ENCODE measurements at regions not wholly inside any gene's neighbourhood (a gene's known extent, or its start where the extent isn't known, plus 50 kb on each side); places are given as distances from the start of the nearest gene placed in this dataset.
A peak's percentile ranks its signal among the peaks of the same experiment; 100 is the strongest.

GRCh38 chr15:39013262-39013661 is 448.6 kb upstream of the RASGRP1 start:
- TF ChIP-seq, protein P1, sequence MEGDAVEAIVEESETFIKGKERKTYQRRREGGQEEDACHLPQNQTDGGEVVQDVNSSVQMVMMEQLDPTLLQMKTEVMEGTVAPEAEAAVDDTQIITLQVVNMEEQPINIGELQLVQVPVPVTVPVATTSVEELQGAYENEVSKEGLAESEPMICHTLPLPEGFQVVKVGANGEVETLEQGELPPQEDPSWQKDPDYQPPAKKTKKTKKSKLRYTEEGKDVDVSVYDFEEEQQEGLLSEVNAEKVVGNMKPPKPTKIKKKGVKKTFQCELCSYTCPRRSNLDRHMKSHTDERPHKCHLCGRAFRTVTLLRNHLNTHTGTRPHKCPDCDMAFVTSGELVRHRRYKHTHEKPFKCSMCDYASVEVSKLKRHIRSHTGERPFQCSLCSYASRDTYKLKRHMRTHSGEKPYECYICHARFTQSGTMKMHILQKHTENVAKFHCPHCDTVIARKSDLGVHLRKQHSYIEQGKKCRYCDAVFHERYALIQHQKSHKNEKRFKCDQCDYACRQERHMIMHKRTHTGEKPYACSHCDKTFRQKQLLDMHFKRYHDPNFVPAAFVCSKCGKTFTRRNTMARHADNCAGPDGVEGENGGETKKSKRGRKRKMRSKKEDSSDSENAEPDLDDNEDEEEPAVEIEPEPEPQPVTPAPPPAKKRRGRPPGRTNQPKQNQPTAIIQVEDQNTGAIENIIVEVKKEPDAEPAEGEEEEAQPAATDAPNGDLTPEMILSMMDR (conservative IDR thresholded peaks at IDR 0.05; ENCODE audit: control insufficient read depth, insufficient read depth, low read depth, low read length) = no peak
- no peak for DNase-seq (ENCODE audit: low read depth)
- H3K4me3 ChIP-seq (ENCODE audit: control insufficient read depth, low read depth, low read length) = no peak overlapping the region

DNA sequence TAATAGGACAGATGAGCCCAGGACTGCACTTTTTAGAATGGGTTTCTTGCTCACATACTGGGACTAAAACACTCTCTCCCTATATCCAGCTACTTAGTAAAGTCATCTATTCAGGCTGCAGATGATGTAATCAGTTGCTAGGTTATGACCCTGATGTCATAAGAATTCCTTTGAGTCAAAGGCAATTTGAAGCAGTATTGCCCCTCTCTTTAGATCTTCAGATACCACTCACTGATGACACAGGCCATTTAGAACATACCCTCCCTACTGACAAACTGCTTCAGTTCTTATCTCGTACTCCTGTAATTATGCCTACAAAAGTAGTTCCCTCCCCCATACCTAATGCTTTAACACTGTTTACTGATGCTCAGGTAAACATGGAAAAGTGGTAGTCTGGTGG is 450.1 kb upstream of the RASGRP1 start:
- TF ChIP-seq, protein P1 (conservative IDR thresholded peaks at IDR 0.05; ENCODE audit: control insufficient read depth, insufficient read depth, low read depth, low read length) = no peak
- no peak overlapping the region for H3K4me3 ChIP-seq (ENCODE audit: control insufficient read depth, low read depth, low read length)

DNA sequence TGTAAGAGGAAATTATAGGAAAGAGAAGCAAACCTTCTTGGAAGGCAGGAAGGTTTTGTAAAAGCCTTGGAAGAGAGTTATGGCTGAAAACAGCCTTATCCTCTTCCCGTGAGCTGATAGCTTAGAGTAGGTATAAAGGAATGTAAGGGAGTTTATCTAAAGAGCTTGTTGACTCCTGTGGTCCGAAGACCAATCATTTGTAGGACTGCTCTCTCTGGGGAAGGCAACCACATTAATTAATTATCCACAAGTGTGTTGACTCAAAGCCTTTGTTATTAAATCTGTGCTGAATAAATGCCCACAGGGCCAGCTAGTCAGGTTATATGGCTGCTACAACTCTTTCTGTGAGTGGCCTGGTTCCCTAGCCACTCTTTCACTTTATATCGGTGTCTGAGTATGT is 452.1 kb upstream of the RASGRP1 start:
- H3K4me3 ChIP-seq (ENCODE audit: control insufficient read depth, low read depth, low read length) = no peak overlapping the region
- TF ChIP-seq, protein P1 (conservative IDR thresholded peaks at IDR 0.05; ENCODE audit: control insufficient read depth, insufficient read depth, low read depth, low read length) = no peak
- peak; percentile 79 for DNase-seq (ENCODE audit: low read depth)

More for the DNA sequence above, 450.1 kb upstream of the RASGRP1 start:
- DNase-seq (ENCODE audit: low read depth) = no peak

GRCh38 chr15:39018966-39019365 is 454.4 kb upstream of the RASGRP1 start:
- no peak overlapping the region for H3K4me3 ChIP-seq (ENCODE audit: control insufficient read depth, low read depth, low read length)
- TF ChIP-seq, protein P1 (conservative IDR thresholded peaks at IDR 0.05; ENCODE audit: control insufficient read depth, insufficient read depth, low read depth, low read length) = no peak
- DNase-seq (ENCODE audit: low read depth) = no peak

- DNase-seq (ENCODE audit: low read depth) = no peak
- no peak overlapping the region for H3K4me3 ChIP-seq (ENCODE audit: control insufficient read depth, low read depth, low read length)
- TF ChIP-seq, protein P1 (conservative IDR thresholded peaks at IDR 0.05; ENCODE audit: control insufficient read depth, insufficient read depth, low read depth, low read length) = no peak
Measured at GRCh38 chr15:39021341-39021740, 456.7 kb upstream of the RASGRP1 start.

DNA sequence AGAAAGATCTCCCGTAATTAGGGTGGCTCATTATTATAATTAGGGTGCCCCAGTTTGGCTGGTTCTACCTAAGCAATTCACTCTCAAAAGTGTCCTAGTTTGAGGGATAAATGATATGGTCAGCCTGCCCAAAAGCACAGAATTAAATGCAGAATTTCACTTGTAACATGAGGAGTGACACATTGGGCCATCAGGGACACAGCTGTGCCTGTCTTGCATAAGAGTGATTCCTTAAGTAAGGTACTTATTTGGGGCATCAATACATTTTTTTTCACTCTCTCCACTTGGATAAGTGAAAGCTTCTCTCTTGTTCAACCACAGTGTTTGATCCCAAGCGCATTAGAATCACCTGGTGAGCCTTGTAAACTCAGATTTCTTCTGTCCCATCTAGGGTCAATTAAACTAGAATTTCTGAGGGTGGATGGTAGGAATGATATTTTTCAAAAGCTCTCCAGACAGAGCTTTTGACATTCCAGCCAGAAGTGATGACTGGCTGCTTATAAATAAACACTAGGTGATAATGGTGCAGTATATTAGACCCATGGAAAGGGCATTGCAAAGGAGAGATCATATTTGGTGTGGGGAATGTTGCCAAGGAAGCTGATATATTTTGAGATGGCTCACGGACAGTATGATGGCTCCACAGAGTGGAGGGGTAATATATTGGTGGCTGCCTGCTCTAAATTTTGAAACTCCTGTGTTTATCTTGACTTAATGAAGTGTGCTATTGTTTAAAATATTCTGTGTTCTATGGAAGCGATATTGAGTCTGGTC is 458.1 kb upstream of the RASGRP1 start:
- H3K4me3 ChIP-seq (ENCODE audit: control insufficient read depth, low read depth, low read length) = no peak overlapping the region
- no peak for DNase-seq (ENCODE audit: low read depth)
- TF ChIP-seq, protein P1 (conservative IDR thresholded peaks at IDR 0.05; ENCODE audit: control insufficient read depth, insufficient read depth, low read depth, low read length) = no peak
